CD4-positive, alpha-beta T cell treated with Interleukin-1 beta for 1 hour (primary cell): ENCODE measurements at regions not wholly inside any gene's neighbourhood (a gene's known extent, or its start where the extent isn't known, plus 50 kb on each side); places are given as distances from the start of the nearest gene placed in this dataset.
A peak's percentile ranks its signal among the peaks of the same experiment; 100 is the strongest.
"Not testable (repeated sequence)": the region's sequence is repeated elsewhere in the genome, so short reads cannot be mapped to it uniquely, and the experiment has no call there.

ENCODE experiments used
- DNase-seq, 2 donors: peaks; one replicate each; pipeline ENCODE4 v3.0.0-alpha.2; 2020 to 2022

GRCh38 chr4:56575820-56576429 lies 70.3 kb downstream of the ARL9 start:
- peak in 1 of 2 donors; percentile 30 for DNase-seq

DNA sequence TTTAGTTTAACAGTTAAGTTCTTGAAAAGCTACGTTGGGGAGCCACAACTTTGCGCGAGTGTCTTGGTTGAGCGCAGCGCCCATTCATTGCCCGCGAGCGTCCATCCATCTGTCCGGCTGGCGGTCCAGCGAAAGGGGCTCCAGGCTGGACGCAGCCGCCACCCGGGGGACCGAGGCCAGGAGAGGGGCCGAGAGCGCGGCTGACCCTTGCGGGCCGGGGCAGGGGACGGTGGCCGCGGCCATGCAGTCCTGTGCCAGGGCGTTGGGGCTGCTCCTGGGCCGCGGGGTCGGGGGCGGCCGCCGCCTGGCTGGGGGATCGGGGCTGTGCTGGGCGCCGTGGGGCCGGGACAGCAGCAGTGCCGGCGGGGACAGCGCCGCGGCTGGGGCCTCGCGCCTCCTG lies 86.8 kb downstream of the ARL9 start:
- not testable (repeated sequence) for DNase-seq
